ENCODE measurements at regions not wholly inside any gene's neighbourhood (a gene's known extent, or its start where the extent isn't known, plus 50 kb on each side); places are given as distances from the start of the nearest gene placed in this dataset.

DNA sequence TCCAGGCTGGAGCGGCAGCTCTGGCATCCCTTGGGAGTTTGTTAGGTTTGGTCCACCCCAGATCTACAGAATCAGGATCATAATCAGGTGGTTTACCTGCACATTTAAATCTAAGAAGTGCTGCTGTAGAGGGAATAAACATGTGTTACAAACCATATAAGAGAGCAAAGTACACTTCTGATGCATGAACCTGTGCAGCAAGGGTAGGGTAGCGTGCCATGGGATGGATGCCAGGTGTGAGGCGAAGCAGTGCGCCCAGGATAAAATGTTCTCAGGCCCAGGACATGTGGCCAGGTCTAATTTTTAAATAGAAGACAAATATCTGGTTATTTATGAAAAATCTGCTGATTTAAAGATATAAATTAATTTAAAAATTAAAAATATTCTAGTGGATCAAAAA lies 308.8 kb upstream of the USP24 start:
- DNase-seq = no peak
- TF ChIP-seq, protein P1, sequence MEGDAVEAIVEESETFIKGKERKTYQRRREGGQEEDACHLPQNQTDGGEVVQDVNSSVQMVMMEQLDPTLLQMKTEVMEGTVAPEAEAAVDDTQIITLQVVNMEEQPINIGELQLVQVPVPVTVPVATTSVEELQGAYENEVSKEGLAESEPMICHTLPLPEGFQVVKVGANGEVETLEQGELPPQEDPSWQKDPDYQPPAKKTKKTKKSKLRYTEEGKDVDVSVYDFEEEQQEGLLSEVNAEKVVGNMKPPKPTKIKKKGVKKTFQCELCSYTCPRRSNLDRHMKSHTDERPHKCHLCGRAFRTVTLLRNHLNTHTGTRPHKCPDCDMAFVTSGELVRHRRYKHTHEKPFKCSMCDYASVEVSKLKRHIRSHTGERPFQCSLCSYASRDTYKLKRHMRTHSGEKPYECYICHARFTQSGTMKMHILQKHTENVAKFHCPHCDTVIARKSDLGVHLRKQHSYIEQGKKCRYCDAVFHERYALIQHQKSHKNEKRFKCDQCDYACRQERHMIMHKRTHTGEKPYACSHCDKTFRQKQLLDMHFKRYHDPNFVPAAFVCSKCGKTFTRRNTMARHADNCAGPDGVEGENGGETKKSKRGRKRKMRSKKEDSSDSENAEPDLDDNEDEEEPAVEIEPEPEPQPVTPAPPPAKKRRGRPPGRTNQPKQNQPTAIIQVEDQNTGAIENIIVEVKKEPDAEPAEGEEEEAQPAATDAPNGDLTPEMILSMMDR (IDR thresholded peaks at IDR 0.05; ENCODE audit: control extremely low read depth, extremely low read depth) = no peak
- 88 to 94% methylated on average over 4 of the region's 4 CpGs for WGBS, 2 donors
- no peak for ATAC-seq (ENCODE audit: insufficient read depth, low FRiP score)
- no peaks in the 10 kb centered on the region for H3K27me3 ChIP-seq (ENCODE audit: control insufficient read depth in 3 of 3, insufficient read depth in 3 of 3, low read length in 2 of 3)
- no peaks in the 10 kb centered on the region for H3K36me3 ChIP-seq (ENCODE audit: control insufficient read depth in 4 of 4, insufficient read depth in 4 of 4, low read length in 4 of 4)
- H3K4me3 ChIP-seq = no peak overlapping the region
- no peaks in the 10 kb centered on the region for H3K4me1 ChIP-seq (ENCODE audit: control insufficient read depth in 5 of 5, insufficient read depth in 5 of 5, low read length in 5 of 5)
- no peak overlapping the region for H3K27ac ChIP-seq (ENCODE audit: low read depth in 1 of 2, low read length in 1 of 2)
- H3K9me3 ChIP-seq (ENCODE audit: control insufficient read depth in 4 of 4, insufficient read depth in 3 of 4, low read length in 3 of 4) = no peaks in the 10 kb centered on the region
- no peak overlapping the region for H3K9ac ChIP-seq (ENCODE audit: insufficient read depth in 1 of 2, low read length in 2 of 2)

DNA sequence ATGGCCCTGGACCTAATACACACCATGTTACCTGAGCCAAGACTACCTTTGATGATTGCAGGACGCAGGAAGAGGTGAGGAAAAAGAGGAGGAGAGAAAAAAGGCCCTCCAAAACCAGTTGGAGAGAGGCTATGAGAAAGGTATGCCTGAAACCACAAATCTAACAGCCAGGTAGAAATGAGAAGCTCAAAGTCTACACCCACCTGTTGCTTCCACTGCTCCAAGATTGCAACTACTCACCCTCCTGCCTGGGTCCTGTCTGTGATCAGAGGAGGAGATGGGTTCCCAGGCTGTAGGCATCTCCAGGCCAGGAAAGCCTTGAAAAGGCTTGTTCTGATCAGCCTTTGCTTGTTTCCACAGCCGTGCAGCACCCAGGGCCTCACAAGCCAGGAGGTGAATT lies 307.8 kb upstream of the USP24 start:
- no peaks in the 10 kb centered on the region for H3K4me1 ChIP-seq (ENCODE audit: control insufficient read depth in 5 of 5, insufficient read depth in 5 of 5, low read length in 5 of 5)
- no peaks in the 10 kb centered on the region for H3K27me3 ChIP-seq (ENCODE audit: control insufficient read depth in 3 of 3, insufficient read depth in 3 of 3, low read length in 2 of 3)
- H3K9ac ChIP-seq (ENCODE audit: insufficient read depth in 1 of 2, low read length in 2 of 2) = no peak overlapping the region
- no peak overlapping the region for H3K4me3 ChIP-seq
- WGBS, 2 donors = 46 to 89% methylated on average over 2 of the region's 2 CpGs
- TF ChIP-seq, protein P1 (IDR thresholded peaks at IDR 0.05; ENCODE audit: control extremely low read depth, extremely low read depth) = no peak
- ATAC-seq (ENCODE audit: insufficient read depth, low FRiP score) (no peak), DNase-seq (no peak)
- H3K9me3 ChIP-seq (ENCODE audit: control insufficient read depth in 4 of 4, insufficient read depth in 3 of 4, low read length in 3 of 4) = no peaks in the 10 kb centered on the region
- H3K36me3 ChIP-seq (ENCODE audit: control insufficient read depth in 4 of 4, insufficient read depth in 4 of 4, low read length in 4 of 4) = no peaks in the 10 kb centered on the region
- no peak overlapping the region for H3K27ac ChIP-seq (ENCODE audit: low read depth in 1 of 2, low read length in 1 of 2)

DNA sequence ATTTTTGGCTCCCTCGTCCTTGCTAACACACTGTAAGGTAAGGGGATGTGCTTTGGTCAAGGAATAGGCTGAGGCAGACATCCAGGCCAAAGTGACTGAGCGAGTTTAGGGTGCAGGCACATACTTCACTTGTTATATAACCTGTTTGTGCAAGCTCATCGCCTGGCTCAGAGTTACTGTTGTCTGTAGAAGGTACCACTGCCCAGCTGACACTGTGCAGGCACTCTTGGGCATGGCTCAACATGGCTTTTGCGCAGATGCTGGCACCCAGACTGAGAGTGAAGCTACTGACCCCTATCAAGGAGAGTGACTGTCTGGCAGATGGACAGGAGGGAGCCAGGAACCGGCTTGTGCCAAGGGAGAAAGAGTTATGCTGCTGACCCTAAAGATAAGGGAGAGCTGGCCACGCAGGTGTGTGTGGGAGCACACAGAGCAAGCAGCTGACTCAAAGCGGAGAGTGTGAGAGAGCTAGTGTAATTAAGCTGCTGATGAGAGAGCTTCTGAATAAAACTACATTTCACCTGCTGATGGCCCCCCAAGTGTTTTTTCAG lies 307.3 kb upstream of the USP24 start:
- Histone ChIP-seq H3K27ac (ENCODE audit: low read depth in 1 of 2, low read length in 1 of 2) (no peak overlapping the region), H3K4me1 (ENCODE audit: control insufficient read depth in 5 of 5, insufficient read depth in 5 of 5, low read length in 5 of 5) (no peaks in the 10 kb centered on the region), H3K9ac (ENCODE audit: insufficient read depth in 1 of 2, low read length in 2 of 2) (no peak overlapping the region), H3K9me3 (ENCODE audit: control insufficient read depth in 4 of 4, insufficient read depth in 3 of 4, low read length in 3 of 4) (no peaks in the 10 kb centered on the region), H3K36me3 (ENCODE audit: control insufficient read depth in 4 of 4, insufficient read depth in 4 of 4, low read length in 4 of 4) (no peaks in the 10 kb centered on the region), H3K27me3 (ENCODE audit: control insufficient read depth in 3 of 3, insufficient read depth in 3 of 3, low read length in 2 of 3) (no peaks in the 10 kb centered on the region), H3K4me3 (no peak overlapping the region)
- ATAC-seq (ENCODE audit: insufficient read depth, low FRiP score) = no peak
- DNase-seq = no peak
- 76% methylated on average over 7 of the region's 7 CpGs for WGBS, 2 donors
- TF ChIP-seq, protein P1 (IDR thresholded peaks at IDR 0.05; ENCODE audit: control extremely low read depth, extremely low read depth) = no peak

DNA sequence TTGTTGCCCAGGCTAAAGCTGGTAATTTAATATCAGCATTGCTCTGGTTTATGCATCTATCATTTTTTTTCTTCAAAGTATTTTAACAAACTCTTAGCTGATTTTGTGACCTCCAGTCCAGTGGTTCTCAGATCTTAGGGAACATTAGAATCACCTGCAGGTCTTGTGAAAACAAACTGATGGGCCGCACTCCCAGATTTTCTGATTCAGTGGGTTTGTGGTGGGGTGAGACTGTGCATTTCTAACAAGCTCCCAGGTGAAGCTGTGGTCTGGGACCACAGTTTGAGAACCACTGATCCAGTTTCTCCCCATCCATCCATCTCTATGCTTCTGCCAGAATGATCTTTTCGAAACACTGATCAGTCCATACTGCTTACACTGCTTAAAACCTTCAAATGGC lies 305.7 kb upstream of the USP24 start:
- 84% methylated on average over 2 of the region's 2 CpGs for WGBS, 2 donors
- no peak overlapping the region for H3K4me3 ChIP-seq
- TF ChIP-seq, protein P1 (IDR thresholded peaks at IDR 0.05; ENCODE audit: control extremely low read depth, extremely low read depth) = no peak
- no peaks in the 10 kb centered on the region for H3K4me1 ChIP-seq (ENCODE audit: control insufficient read depth in 5 of 5, insufficient read depth in 5 of 5, low read length in 5 of 5)
- DNase-seq (no peak), ATAC-seq (ENCODE audit: insufficient read depth, low FRiP score) (no peak)
- no peaks in the 10 kb centered on the region for H3K27me3 ChIP-seq (ENCODE audit: control insufficient read depth in 3 of 3, insufficient read depth in 3 of 3, low read length in 2 of 3)
- no peaks in the 10 kb centered on the region for H3K9me3 ChIP-seq (ENCODE audit: control insufficient read depth in 4 of 4, insufficient read depth in 3 of 4, low read length in 3 of 4)
- no peaks in the 10 kb centered on the region for H3K36me3 ChIP-seq (ENCODE audit: control insufficient read depth in 4 of 4, insufficient read depth in 4 of 4, low read length in 4 of 4)
- no peak overlapping the region for H3K27ac ChIP-seq (ENCODE audit: low read depth in 1 of 2, low read length in 1 of 2)
- H3K9ac ChIP-seq (ENCODE audit: insufficient read depth in 1 of 2, low read length in 2 of 2) = no peak overlapping the region
